GM18907 (cell line): ENCODE measurements at regions not wholly inside any gene's neighbourhood (a gene's known extent, or its start where the extent isn't known, plus 50 kb on each side); places are given as distances from the start of the nearest gene placed in this dataset.

ENCODE experiments used
- ATAC-seq: cut with Tn5 transposase; IDR thresholded peaks from one replicate; pipeline ENCODE4 v1.9.1; 2021; ENCODE audit warnings: mild to moderate bottlenecking, moderate library complexity; ENCODE audit not compliant: unreplicated experiment

- no peak for ATAC-seq
These were observed 250.7 kb downstream of the TBC1D4 start for GRCh38 chr13:75231235-75231634.

- ATAC-seq = no peak
These were observed 255.1 kb downstream of the TBC1D4 start for GRCh38 chr13:75226733-75227435.

DNA sequence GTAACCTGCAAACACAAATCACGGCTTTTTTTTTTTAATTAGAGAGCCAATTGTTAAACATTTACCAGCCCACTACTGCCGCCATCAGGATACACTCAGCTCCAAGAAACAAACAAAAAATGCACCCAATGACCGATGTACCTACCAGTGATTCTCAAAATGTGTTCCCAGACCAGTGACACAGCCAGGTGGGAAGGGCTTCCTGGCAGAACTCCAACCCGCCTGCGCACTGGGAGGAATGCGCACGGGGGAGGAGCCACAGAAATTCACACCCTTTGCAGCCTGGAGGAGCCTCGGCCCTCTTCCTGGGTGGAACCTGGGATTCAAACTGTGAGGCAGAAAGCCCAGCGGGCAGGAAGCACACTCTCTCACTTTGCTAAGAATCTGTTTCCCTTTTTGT is 255.9 kb downstream of the TBC1D4 start:
- ATAC-seq = no peak

- no peak for ATAC-seq
These were observed 256.5 kb downstream of the TBC1D4 start for GRCh38 chr13:75225288-75226032.

- no peak for ATAC-seq
These were observed 257.8 kb downstream of the TBC1D4 start for GRCh38 chr13:75224053-75224742.

GRCh38 chr13:75222031-75222430 is 259.9 kb downstream of the TBC1D4 start:
- no peak for ATAC-seq

DNA sequence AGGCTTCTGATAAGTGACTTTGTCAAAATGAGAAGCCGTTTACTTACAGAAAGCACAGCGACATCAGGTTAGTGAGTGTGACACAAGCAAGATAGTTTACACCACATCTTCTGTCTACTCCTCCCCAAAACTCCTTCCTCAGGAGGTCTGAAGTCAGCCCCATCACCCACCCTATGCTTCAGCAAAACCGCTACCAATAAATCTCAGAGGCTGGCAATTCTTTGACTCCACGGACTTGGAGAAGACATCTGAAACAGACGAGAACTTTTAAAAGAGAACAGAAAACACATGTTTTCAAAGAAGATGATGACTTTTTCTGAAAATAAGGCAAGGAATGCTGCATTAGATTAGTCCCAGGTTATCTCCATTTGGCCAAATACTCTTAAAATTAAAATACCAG is 261.1 kb downstream of the TBC1D4 start:
- ATAC-seq = no peak

DNA sequence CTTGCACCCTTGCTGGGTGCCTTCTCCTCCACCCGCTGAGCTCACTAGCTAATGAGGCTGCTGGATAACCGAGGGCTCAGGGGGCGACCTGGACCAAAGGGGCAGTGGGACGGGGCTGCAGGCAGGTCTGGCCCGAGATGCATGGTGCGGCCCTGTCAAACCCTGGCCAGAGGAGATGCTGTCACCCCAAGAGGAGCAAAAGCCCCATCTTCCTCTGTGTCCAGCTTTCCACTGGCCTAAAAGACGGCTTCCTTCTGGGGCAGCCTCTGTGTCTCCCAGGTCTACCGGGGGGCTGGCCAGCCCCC is 261.8 kb downstream of the TBC1D4 start:
- ATAC-seq = no peak

DNA sequence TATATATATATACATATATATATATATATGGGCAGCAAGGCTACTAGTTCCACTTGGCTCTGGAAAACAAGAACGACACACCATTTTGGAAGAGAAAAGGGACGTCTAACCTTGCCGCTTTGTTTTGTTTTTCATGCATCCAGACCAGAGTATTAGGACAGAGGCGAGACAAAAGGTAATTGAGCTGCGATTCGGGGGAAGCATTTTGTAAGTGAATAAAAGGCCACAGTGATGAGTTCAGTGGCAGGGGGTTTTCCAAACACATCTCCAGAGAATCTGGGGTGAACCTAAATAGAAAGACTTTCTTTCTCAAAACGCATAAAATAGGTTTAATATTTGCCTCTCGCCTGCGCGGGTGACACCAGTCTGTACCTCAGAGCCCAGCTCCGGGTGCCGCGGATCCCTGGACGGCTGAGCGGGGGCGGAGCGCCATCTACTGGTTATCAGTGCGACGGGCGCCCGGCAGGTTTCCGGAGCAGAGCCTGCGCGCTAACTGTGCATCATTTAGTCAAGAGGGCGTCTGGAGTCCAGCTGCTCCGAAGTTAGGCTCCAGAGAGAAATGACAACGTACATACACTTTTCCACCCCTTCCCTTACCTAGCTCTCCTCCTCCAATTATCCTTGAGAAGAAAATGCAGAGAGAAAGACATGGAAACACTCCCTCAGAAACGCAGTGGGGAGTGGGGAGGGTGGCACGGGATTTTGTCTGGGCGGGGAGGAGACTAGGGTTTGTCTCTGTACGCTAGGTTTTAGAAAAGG is 262.3 kb downstream of the TBC1D4 start:
- peak; percentile 98 for ATAC-seq

DNA sequence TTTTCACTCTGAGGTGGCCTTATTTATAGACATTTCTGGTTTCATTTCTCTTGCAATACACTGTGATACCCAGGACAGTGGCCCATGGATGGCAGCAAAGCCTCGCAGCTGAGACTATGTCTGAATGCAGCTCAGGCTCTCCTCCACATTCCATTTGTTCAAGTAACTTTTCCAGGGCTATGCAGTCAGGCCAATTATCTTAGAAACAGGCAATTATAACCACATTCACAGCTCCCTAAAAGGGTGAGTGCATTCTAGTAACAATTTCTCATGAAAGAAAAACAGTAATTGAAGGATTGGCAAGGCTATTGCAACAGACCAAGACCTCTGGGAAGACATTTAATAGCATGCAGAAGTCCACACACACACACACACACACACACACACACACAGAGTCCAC is 264.0 kb downstream of the TBC1D4 start:
- ATAC-seq = no peak

DNA sequence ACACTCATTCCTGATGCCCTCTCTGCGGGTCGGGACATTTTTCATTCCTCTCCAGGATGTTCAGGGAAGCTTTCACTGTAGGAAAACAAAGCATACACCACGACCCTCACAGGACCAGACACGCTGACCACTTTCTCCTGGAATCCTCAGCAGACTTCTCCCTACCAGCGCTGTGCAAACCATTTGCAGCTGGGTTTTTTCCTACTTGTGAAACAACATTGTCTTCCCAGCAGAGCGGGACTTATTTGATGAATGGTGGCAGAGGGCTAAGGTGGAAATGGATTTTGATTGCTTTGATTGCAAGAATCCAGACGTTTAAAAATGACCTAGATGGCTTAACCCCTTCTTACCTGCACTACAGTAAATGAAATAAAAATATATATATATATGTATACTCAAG is 265.9 kb downstream of the TBC1D4 start:
- no peak for ATAC-seq

GRCh38 chr13:75214846-75215245 is 267.1 kb downstream of the TBC1D4 start:
- ATAC-seq = no peak

- no peak for ATAC-seq
These were observed 279.0 kb downstream of the TBC1D4 start for GRCh38 chr13:75202981-75203380.

- no peak for ATAC-seq
These were observed 284.2 kb downstream of the TBC1D4 start for GRCh38 chr13:75197803-75198202.

- no peak for ATAC-seq
These were observed 285.7 kb downstream of the TBC1D4 start for GRCh38 chr13:75196147-75196837.

DNA sequence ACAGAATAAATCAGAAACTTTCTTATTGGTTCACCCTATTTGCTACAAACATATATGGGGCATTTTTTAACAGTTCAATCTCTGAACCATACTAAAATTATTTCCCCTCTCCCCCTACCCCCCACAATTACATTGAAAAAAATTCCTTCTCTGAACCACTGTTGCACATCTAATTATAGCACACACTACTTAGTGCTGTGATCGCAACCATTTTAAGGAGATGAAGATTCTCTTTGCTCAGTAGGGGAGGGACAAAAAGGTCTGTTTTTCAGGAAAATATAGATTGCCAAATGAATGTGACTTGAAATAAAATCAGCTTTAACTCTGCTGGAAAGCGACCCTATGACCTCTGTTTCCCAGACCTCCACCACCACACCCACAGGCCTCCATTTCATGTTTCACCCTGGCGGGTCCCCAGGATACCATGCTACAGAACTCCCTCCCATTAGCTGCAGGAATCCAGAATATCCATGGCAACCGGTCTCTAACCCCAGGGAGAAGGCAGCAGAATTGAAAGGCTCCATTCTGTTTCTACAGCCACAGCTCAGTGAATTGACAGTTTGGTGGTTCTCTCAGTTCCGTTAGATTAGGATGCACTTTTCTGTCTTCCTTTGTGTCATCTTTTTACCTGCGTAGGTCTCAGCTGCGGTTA is 286.3 kb downstream of the TBC1D4 start:
- no peak for ATAC-seq

GRCh38 chr13:75194717-75195462 is 287.1 kb downstream of the TBC1D4 start:
- no peak for ATAC-seq

GRCh38 chr13:75186379-75186778 is 295.6 kb downstream of the TBC1D4 start:
- no peak for ATAC-seq

- ATAC-seq = no peak
These were observed 300.1 kb downstream of the TBC1D4 start for GRCh38 chr13:75181906-75182305.
